SK-N-MC (cell line): ENCODE measurements at regions not wholly inside any gene's neighbourhood (a gene's known extent, or its start where the extent isn't known, plus 50 kb on each side); places are given as distances from the start of the nearest gene placed in this dataset.

ENCODE experiments used
- DNase-seq: peaks from one replicate; pipeline ENCODE4 v3.0.0-alpha.2; 2011; ENCODE audit warnings: low read depth, low spot score
- H3K27ac ChIP-seq: fragments of 200-600 bp; sonication (generic); 2 replicates; pipeline ENCODE4 v1.5.1; 2016; ENCODE audit warnings: mixed run types
- H3K36me3 ChIP-seq: fragments of 200-600 bp; sonication (generic); 2 replicates; pipeline ENCODE4 v1.6.1; 2017; ENCODE audit warnings: antibody characterized with exemption, low read length, mixed read lengths; ENCODE audit not compliant: insufficient read depth
- H3K4me3 ChIP-seq: fragments of 200-600 bp; sonication (generic); 2 replicates; pipeline ENCODE4 v1.5.1; 2016
- H3K9ac ChIP-seq: fragments of 200-600 bp; sonication (generic); 2 replicates; pipeline ENCODE4 v1.8.0; 2017; ENCODE audit warnings: mixed run types, mixed read lengths; ENCODE audit not compliant: insufficient read length
- H3K9me3 ChIP-seq: fragments of 200-600 bp; sonication (generic); 2 replicates; pipeline ENCODE4 v1.6.1; 2017; ENCODE audit warnings: low read depth, mild to moderate bottlenecking, antibody characterized with exemption, low read length, moderate library complexity, mixed read lengths
- EZH2 ChIP-seq: fragments of 200-600 bp; sonication (generic); IDR thresholded peaks from one replicate; pipeline ENCODE4 v1.6.1; 2017; ENCODE audit warnings: antibody characterized with exemption
- FOXP2 ChIP-seq: optimal IDR thresholded peaks from 2 replicates; pipeline ENCODE3; 2011; ENCODE audit warnings: mild to moderate bottlenecking, moderate library complexity; ENCODE audit not compliant: insufficient read depth; ENCODE audit errors: extremely low read length, control extremely low read depth
- POLR2AphosphoS5 ChIP-seq: IDR thresholded peaks from 2 replicates; pipeline ENCODE4 v1.6.1; 2012; ENCODE audit warnings: mild to moderate bottlenecking, low read depth, low read length, borderline replicate concordance

DNA sequence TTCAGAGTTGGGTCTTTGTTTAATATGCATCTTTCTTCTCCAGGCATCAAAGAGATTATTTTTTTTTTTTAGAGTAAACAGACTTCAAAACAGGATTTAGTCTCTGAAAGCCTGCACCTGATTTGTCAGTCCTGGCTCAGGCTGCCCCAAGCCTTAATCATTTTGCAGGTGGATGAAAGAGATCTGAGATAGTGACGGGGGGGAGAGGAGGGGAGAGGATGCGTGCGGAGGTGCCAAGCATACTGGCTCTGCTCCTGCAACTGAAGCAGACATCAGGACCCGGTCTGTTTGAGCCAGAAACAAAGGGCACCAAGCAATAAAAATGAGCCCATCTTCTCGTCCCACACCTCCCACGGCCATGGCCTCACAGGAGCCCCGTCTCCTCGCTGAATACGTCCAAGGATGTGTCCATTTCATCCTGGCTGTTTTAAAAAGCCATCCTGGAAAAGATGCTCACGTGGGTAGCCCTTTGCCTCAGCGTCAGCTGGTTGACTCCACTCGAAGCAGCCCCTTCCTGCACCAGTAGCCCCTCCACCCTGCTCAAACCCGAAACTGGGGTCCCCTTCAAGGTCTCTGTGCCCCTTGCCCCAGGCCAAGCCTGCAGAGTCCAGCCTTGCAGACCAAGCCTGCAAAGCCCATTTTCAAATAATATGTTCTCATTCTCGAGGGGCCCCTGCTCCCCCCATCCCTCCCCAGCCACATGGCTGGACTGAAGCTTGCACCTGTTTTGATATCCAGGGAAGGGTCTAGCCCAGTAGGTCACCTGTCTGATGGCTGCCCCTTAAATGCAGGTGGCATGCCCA, 84.8 kb upstream of the TNRC6C start:
- no peak for TF ChIP-seq POLR2AphosphoS5
- TF ChIP-seq EZH2 = no peak
- TF ChIP-seq FOXP2 = no peak
- H3K4me3 ChIP-seq = no peak overlapping the region
- no peak overlapping the region for H3K9ac ChIP-seq
- no peaks in the 10 kb centered on the region for H3K9me3 ChIP-seq
- H3K36me3 ChIP-seq = no peaks in the 10 kb centered on the region
- no peak overlapping the region for H3K27ac ChIP-seq
- no peak for DNase-seq

DNA sequence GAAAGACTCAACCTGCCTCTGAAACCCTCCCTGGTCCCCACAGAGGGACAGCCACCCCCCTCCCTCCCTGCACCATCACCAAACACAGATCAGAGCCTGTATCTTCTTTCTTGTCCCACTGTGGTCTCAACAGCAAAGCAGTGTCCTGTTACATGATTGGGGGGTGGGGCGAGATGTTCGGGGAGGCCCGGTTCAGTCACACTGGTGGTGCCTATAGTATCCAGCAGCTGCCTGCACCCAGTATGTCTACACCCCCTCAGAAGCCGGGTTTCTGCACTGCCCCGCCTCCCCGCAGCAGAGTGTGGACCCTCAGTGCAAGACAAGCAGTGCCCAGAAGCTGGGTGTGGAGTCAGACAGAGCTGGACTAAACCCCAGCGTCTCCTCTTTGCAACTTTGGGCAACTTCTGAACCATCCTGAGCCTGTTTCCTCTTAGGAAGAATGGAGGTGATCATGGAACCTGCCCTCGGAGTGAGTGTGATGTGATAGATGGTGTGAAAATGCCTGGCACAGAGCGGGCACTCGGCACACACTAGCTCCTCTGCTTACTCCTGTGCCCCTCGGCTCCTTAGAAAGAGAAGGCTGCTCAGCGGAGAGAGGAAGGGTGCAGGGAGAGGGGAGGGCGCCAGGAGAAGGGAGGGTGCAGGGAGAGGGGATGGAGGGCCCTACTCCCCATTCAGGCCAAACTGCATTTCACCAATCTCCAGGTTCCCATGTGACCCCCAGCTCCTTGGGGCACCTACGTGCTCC, 84.0 kb upstream of the TNRC6C start:
- no peak overlapping the region for H3K27ac ChIP-seq
- DNase-seq = no peak
- H3K9ac ChIP-seq = no peak overlapping the region

DNA sequence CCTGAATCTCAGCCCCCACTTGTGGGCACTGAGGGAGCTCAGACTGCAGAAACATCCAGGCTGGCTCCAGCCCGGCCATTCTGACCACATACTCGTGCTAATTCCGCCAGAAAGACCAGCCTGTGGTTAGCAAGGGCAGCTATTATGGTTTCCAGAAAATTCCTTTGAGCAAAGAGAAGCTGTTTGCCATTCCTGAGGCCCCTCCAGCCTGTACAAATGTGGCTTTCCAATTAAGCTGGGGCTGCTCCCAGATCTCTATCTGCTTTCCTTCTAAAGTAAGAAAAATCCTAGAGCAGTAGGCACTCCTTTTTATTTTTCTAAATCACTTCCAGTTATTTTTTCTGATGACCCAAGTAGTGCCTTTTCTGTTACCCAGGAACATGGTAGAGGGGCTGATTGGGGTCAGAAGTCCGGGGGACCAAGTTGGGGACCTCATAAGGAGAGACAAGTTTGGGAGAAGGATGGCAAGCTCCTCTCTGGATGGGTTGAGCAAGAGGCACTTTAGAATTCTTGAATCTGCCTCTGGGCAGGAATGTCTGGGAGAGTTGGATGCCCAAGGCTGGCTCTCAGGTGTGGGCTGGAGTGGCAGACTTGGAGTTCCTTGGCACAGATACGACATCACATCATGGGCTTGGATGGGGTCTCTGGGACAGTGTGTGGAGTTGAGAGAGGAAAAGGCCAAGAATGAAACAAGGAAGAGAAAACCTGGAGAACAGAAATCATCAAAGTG, 83.3 kb upstream of the TNRC6C start:
- H3K27ac ChIP-seq = no peak overlapping the region
- H3K9me3 ChIP-seq = no peaks in the 10 kb centered on the region
- DNase-seq = no peak
- H3K36me3 ChIP-seq = no peaks in the 10 kb centered on the region
- no peak overlapping the region for H3K9ac ChIP-seq
- TF ChIP-seq FOXP2 = no peak
- TF ChIP-seq POLR2AphosphoS5 = no peak
- TF ChIP-seq EZH2 = no peak
- H3K4me3 ChIP-seq = no peak overlapping the region

More for the DNA sequence above, 84.0 kb upstream of the TNRC6C start:
- H3K4me3 ChIP-seq = no peak overlapping the region
- no peaks in the 10 kb centered on the region for H3K9me3 ChIP-seq
- no peaks in the 10 kb centered on the region for H3K36me3 ChIP-seq
- TF ChIP-seq FOXP2 = no peak
- TF ChIP-seq EZH2 = no peak
- TF ChIP-seq POLR2AphosphoS5 = no peak

DNA sequence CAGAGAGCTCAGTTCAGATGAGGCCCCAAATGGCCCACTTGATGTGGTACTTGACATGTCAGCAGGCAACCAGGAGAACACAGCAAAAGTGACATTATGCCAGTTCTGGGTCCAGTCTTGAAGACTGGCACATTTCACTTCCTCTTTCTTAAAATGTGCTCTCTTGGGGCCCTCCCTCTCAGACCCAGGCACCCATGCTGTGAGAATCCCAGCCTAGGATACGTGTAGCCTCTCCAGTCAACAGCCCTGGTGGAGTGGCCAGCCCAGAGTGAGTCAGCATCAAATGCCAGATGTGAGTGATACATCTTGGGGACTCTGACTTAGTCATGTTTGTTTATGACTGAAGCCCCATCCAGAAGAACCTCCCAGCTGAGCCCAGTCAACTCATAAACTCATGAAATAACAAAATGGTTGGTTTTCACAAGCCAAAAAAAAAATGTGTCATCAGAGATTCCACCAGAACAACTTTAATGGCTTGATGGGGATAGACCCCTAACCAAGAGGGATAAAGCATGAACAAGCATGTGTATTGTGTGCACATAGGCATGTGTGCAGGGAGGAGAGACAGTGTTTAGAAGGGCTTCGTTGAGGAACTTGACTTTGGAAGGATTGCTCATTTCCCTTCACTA, 82.5 kb upstream of the TNRC6C start:
- TF ChIP-seq FOXP2 (no peak), POLR2AphosphoS5 (no peak), EZH2 (no peak)
- Histone ChIP-seq H3K9me3 (no peaks in the 10 kb centered on the region), H3K4me3 (no peak overlapping the region), H3K9ac (no peak overlapping the region), H3K36me3 (no peaks in the 10 kb centered on the region), H3K27ac (no peak overlapping the region)
- no peak for DNase-seq

DNA sequence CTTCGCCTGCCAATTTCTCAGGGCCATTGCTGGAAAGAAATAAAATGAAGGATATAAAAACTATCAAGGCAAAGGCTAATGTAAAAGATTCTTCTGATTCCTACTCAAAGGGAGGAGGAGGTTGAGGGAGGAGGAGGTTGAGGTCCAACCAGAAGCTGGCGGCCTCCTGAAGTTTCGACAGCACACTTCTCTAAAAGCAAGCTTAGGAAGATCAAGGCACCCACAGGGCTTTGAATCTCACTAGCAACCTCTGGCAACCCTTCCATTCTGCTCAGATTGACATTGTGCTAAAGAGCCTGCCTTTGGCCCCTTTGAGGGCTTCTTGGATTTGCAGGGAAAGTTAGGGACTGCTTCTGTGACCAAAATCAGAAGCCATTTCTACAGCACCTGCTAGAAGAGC, 81.5 kb upstream of the TNRC6C start:
- DNase-seq = no peak
- H3K9ac ChIP-seq = no peak overlapping the region
- H3K36me3 ChIP-seq = no peaks in the 10 kb centered on the region
- H3K27ac ChIP-seq = no peak overlapping the region
- no peak overlapping the region for H3K4me3 ChIP-seq
- TF ChIP-seq POLR2AphosphoS5 (no peak), FOXP2 (no peak), EZH2 (no peak)
- H3K9me3 ChIP-seq = no peaks in the 10 kb centered on the region

DNA sequence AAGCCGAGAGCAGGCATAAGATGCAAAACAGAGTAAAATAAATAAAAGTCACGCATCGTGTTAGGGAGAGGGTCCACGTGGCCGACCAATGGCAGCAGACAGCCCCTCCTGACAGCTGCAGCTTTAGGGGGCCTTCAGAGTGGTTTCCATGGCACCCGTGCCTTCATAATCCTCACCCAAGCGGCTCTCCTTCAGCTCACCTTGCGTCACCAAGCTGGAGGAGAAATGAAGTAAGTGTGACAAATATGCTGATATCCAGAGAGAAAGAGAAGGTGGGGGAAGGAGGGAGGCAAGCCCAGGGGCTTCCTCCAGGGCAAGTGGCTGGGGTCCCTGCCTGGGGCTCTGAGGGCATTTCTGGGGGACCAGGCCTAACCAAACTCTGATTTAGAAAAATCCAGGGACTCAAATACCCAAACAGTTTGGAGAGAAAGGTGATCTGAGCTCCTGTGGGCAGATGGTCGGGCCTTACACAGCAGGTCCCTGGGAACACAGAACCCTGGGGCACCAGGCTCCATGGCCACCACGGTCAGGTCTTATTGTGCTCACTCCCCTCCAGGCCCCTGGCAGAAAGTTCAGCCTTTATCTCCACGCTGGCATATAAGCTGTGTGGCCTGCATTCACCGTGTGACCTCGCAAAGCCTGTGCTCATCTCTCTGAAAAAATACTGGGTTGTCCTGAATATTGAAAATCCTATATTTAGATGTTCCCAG, 80.7 kb upstream of the TNRC6C start:
- TF ChIP-seq FOXP2 = no peak
- no peak for TF ChIP-seq POLR2AphosphoS5
- no peak for TF ChIP-seq EZH2
- no peak overlapping the region for H3K4me3 ChIP-seq
- no peak overlapping the region for H3K27ac ChIP-seq
- H3K9ac ChIP-seq = no peak overlapping the region
- no peak for DNase-seq
- H3K9me3 ChIP-seq = no peaks in the 10 kb centered on the region
- no peaks in the 10 kb centered on the region for H3K36me3 ChIP-seq

DNA sequence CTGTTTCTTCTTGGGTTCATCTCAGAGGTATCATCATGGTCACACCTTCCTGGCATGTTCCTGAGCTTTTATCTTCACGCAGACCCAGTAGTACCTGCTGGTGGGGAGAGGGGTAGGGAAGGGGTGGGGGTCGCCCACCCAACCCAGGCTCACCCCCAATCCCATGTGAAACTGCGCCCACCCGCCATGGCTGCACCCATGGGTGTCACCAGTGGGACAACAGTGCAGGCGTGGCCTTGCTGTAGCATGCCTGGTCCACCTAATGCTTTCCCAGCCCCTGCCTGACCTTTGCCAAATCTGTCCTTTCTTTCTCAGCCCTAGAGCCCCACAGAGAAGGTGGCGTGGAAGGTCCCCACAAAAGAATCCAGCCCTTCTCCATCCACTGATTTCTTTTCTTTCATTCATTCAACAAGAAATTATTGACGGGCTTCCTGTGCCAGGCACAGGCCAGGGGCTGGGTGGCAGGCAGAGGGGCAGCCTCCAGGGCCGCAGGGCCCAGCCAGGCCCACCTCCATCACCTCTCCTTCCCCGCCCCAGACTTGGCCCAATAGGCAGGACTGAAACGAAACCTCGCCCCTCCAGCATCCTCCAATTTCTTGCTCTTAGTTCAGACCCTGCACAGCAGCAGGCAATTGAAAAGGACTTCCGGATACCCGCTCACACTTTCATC, 79.1 kb upstream of the TNRC6C start:
- TF ChIP-seq FOXP2 (no peak), EZH2 (no peak), POLR2AphosphoS5 (no peak)
- Histone ChIP-seq H3K9ac (no peak overlapping the region), H3K4me3 (no peak overlapping the region), H3K36me3 (no peaks in the 10 kb centered on the region), H3K27ac (no peak overlapping the region), H3K9me3 (no peaks in the 10 kb centered on the region)
- DNase-seq = no peak
